IMR-90 (cell line): ENCODE measurements at regions not wholly inside any gene's neighbourhood (a gene's known extent, or its start where the extent isn't known, plus 50 kb on each side); places are given as distances from the start of the nearest gene placed in this dataset.

Experiments used
- ATAC-seq: fragments of 200-7000 bp; cut with Tn5 transposase; 2 replicates; pipeline ENCODE4 v1.9.1; 2020; ENCODE audit warnings: low read depth, mild to moderate bottlenecking, moderate library complexity
- BruUV-seq: library from RNA; stranded (reverse); fragments of 400-500 nt; replicated peaks from 2 replicates; lab custom pipeline; 2021; lab: Mats Ljungman, UMichigan
- CTCF ChIA-PET: fragments of 300-600 bp; formaldehyde crosslinking; extraction: SDS; loops from one replicate; lab custom pipeline; 2021; ENCODE audit warnings: antibody characterized with exemption; lab: Yijun Ruan, JAX
- POLR2A ChIA-PET: fragments of 300-600 bp; sonication (Branson Sonifier 250); formaldehyde crosslinking; loops from one replicate; lab custom pipeline; 2022; ENCODE audit warnings: antibody characterized with exemption; ENCODE audit not compliant: unreplicated experiment; lab: Charles Lee
- DNase-seq: peaks from one replicate; pipeline ENCODE4 v3.0.0; 2013
- H2AFZ ChIP-seq: replicated peaks from 2 replicates; pipeline ENCODE3; 2013; ENCODE audit warnings: low read length, mild to moderate bottlenecking; ENCODE audit not compliant: poor library complexity
- H2AK5ac ChIP-seq: 2 replicates; pipeline ENCODE4 v1.6.1; 2013; ENCODE audit warnings: low read depth, low read length, inconsistent platforms
- H2AK9ac ChIP-seq: replicated peaks from 2 replicates; pipeline ENCODE3; 2013; ENCODE audit warnings: mild to moderate bottlenecking, low read depth, low read length, moderate library complexity; ENCODE audit not compliant: poor library complexity
- H2BK120ac ChIP-seq: 2 replicates; pipeline ENCODE4 v1.6.1; 2013; ENCODE audit warnings: low read depth, low read length, inconsistent platforms
- H2BK15ac ChIP-seq: 3 replicates; pipeline ENCODE4 v1.6.1; 2013; ENCODE audit warnings: low read depth, low read length, inconsistent platforms
- H2BK20ac ChIP-seq: 2 replicates; pipeline ENCODE4 v1.6.1; 2013; ENCODE audit warnings: low read depth, mild to moderate bottlenecking, inconsistent platforms, low read length, moderate library complexity
- H2BK5ac ChIP-seq: 2 replicates; pipeline ENCODE4 v1.6.1; 2013; ENCODE audit warnings: mild to moderate bottlenecking, low read depth, low read length, inconsistent platforms; ENCODE audit not compliant: poor library complexity, severe bottlenecking
- H3K14ac ChIP-seq: replicated peaks from 2 replicates; pipeline ENCODE4 v1.6.1; 2013; ENCODE audit warnings: low read depth, low read length, inconsistent platforms
- H3K18ac ChIP-seq: 2 replicates; pipeline ENCODE4 v1.6.1; 2013; ENCODE audit warnings: low read depth, low read length, control low read depth
- H3K23ac ChIP-seq: 2 replicates; pipeline ENCODE4 v1.6.1; 2013; ENCODE audit warnings: low read depth, low read length, inconsistent platforms
- H3K27ac ChIP-seq: 2 replicates; pipeline ENCODE4 v1.5.1; 2013; ENCODE audit warnings: mild to moderate bottlenecking, control low read depth, low read length; ENCODE audit not compliant: insufficient read depth
- H3K27me3 ChIP-seq: 2 replicates; pipeline ENCODE4 v1.6.1; 2013; ENCODE audit warnings: low read length; ENCODE audit not compliant: control insufficient read depth, insufficient read depth
- H3K36me3 ChIP-seq: 2 replicates; pipeline ENCODE4 v1.6.1; 2013; ENCODE audit warnings: low read length, mixed read lengths; ENCODE audit not compliant: control insufficient read depth, insufficient read depth
- H3K4ac ChIP-seq: 2 replicates; pipeline ENCODE4 v1.6.1; 2013; ENCODE audit warnings: low read depth, low read length, inconsistent platforms
- H3K4me1 ChIP-seq: 2 replicates; pipeline ENCODE4 v1.6.1; 2013; ENCODE audit warnings: low read length, mixed read lengths; ENCODE audit not compliant: control insufficient read depth, insufficient read depth
- H3K4me2 ChIP-seq: 2 replicates; pipeline ENCODE4 v1.6.1; 2013; ENCODE audit warnings: low read depth, mild to moderate bottlenecking, control low read depth, low read length, moderate library complexity
- H3K4me3 ChIP-seq: 2 replicates; pipeline ENCODE4 v1.5.1; 2013; ENCODE audit warnings: low read depth, mild to moderate bottlenecking, control low read depth, low read length, moderate library complexity; ENCODE audit not compliant: insufficient read depth
- H3K56ac ChIP-seq: 2 replicates; pipeline ENCODE4 v1.6.1; 2013; ENCODE audit warnings: low read length, inconsistent platforms; ENCODE audit not compliant: insufficient read depth; ENCODE audit errors: extremely low read depth
- H3K79me1 ChIP-seq, 2 experiments: 2 replicates each; pipeline ENCODE4 v1.6.1; 2013; ENCODE audit warnings: low read length in 2 of 2, inconsistent platforms in 1 of 2, low read depth in 1 of 2
- H3K9ac ChIP-seq: 2 replicates; pipeline ENCODE4 v1.6.1; 2013; ENCODE audit warnings: low read depth, low read length, control low read depth
- H3K9me1 ChIP-seq: 2 replicates; pipeline ENCODE4 v1.6.1; 2013; ENCODE audit warnings: low read length, inconsistent platforms; ENCODE audit not compliant: insufficient read depth
- H3K9me3 ChIP-seq: 2 replicates; pipeline ENCODE4 v1.6.1; 2013; ENCODE audit warnings: low read length; ENCODE audit not compliant: control insufficient read depth, insufficient read depth
- H4K20me1 ChIP-seq: 2 replicates; pipeline ENCODE4 v1.6.1; 2013; ENCODE audit warnings: low read length, inconsistent platforms; ENCODE audit not compliant: insufficient read depth
- H4K5ac ChIP-seq: 2 replicates; pipeline ENCODE4 v1.6.1; 2013; ENCODE audit warnings: mild to moderate bottlenecking, low read depth, low read length, control low read depth
- H4K8ac ChIP-seq, 2 experiments: 2 replicates each; pipeline ENCODE4 v1.6.1; 2013; ENCODE audit warnings: low read depth in 2 of 2, low read length in 2 of 2, control low read depth in 1 of 2, inconsistent platforms in 1 of 2
- H4K91ac ChIP-seq: 2 replicates; pipeline ENCODE4 v1.6.1; 2013; ENCODE audit warnings: low read depth, low read length, inconsistent platforms; ENCODE audit not compliant: insufficient read depth
- CEBPB ChIP-seq: IDR thresholded peaks from 2 replicates; pipeline ENCODE4 v1.6.1; 2012; ENCODE audit warnings: low read depth, low read length, improper control_type of control experiment
- CHD1 ChIP-seq: IDR thresholded peaks from 2 replicates; pipeline ENCODE4 v1.6.1; 2012; ENCODE audit warnings: low read depth, low read length, improper control_type of control experiment
- CTCF ChIP-seq: conservative IDR thresholded peaks from 2 replicates; pipeline ENCODE4 v1.5.1; 2012; ENCODE audit warnings: mild to moderate bottlenecking, low read depth, low read length, improper control_type of control experiment
- ELK1 ChIP-seq: fragments of 150-350 bp; IDR thresholded peaks from 2 replicates; pipeline ENCODE4 v1.6.1; 2016; ENCODE audit warnings: low read depth, mild to moderate bottlenecking, low read length, moderate library complexity, borderline replicate concordance
- FOS ChIP-seq: fragments of 150-350 bp; IDR thresholded peaks from 2 replicates; pipeline ENCODE4 v1.6.1; 2016; ENCODE audit warnings: low read depth, low read length
- MAFK ChIP-seq: IDR thresholded peaks from 2 replicates; pipeline ENCODE4 v1.6.1; 2012; ENCODE audit warnings: low read depth, low read length, improper control_type of control experiment
- MAZ ChIP-seq: IDR thresholded peaks from 2 replicates; pipeline ENCODE4 v1.6.1; 2012; ENCODE audit warnings: low read depth, mild to moderate bottlenecking, low read length, improper control_type of control experiment, moderate library complexity, borderline replicate concordance
- MXI1 ChIP-seq: IDR thresholded peaks from 2 replicates; pipeline ENCODE4 v1.6.1; 2012; ENCODE audit warnings: low read depth, mild to moderate bottlenecking, low read length, moderate library complexity, borderline replicate concordance
- NFE2L2 ChIP-seq: fragments of 150-350 bp; IDR thresholded peaks from 2 replicates; pipeline ENCODE4 v1.6.1; 2016; ENCODE audit warnings: low read depth, mild to moderate bottlenecking, low read length
- POLR2A ChIP-seq: IDR thresholded peaks from 2 replicates; pipeline ENCODE4 v1.6.1; 2012; ENCODE audit warnings: mild to moderate bottlenecking, low read depth, low read length
- RAD21 ChIP-seq: IDR thresholded peaks from 2 replicates; pipeline ENCODE4 v1.6.1; 2012; ENCODE audit warnings: low read length, improper control_type of control experiment
- RCOR1 ChIP-seq: IDR thresholded peaks from 2 replicates; pipeline ENCODE4 v1.6.1; 2012; ENCODE audit warnings: mild to moderate bottlenecking, low read length, improper control_type of control experiment; ENCODE audit not compliant: insufficient replicate concordance
- RFX5 ChIP-seq: IDR thresholded peaks from 2 replicates; pipeline ENCODE4 v1.8.0; 2012; ENCODE audit warnings: low read depth, mild to moderate bottlenecking, low read length, moderate library complexity
- SMC3 ChIP-seq: fragments of 150-350 bp; IDR thresholded peaks from 2 replicates; pipeline ENCODE4 v1.6.1; 2016; ENCODE audit warnings: low read depth, mild to moderate bottlenecking, antibody characterized with exemption, low read length, moderate library complexity
- WGBS, 2 experiments: methylation state at CpG; one replicate each; pipeline versions ENCODE4 v1.1.5 to v1.1.7; 2013; ENCODE audit warnings: missing lambda C conversion rate in 2 of 2; ENCODE audit not compliant: insufficient read length in 1 of 2; ENCODE audit errors: extremely low coverage in 2 of 2; 5-methylcytosine and 5-hydroxymethylcytosine counted together
- dilution Hi-C: fragments of 300-500 bp; cut with HindIII; formaldehyde crosslinking; loops from one replicate; pipeline ENCODE4 v1.14.3; 2018; ENCODE audit warnings: low sequenced_read_pairs; ENCODE audit not compliant: unreplicated experiment
- in situ Hi-C: fragments of 300-500 bp; cut with MboI; formaldehyde crosslinking; loops from 3 replicates; pipeline ENCODE4 v1.14.3; 2019; ENCODE audit warnings: low sequenced_read_pairs, inconsistent platforms, mixed read lengths
- intact Hi-C: fragments of 100-400 bp; cut with micrococcal nuclease; formaldehyde crosslinking; loops from 2 replicates; pipeline ENCODE4 v1.10.0; 2022

GRCh38 chr18:7459851-7460770 lies 107.0 kb upstream of the PTPRM start:
- no peak overlapping the region for H4K91ac ChIP-seq
- peak overlapping the region; percentile 33 for H2AFZ ChIP-seq
- peak overlapping the region; percentile 42; the same call in 1 of the 2 replicates for H3K4me2 ChIP-seq
- H3K4me1 ChIP-seq: no peaks in the 10 kb centered on the region
- no peak overlapping the region for H2AK9ac ChIP-seq
- ChIA-PET POLR2A (no interaction called here), CTCF (interaction anchor here (0.6 kb wide), 1 partner anchor 522 kb away, joined by 6 read pairs; no protein-coding TSS in a partner anchor)
- BruUV-seq: no TSS peak
- ATAC-seq (peak; percentile 53; the same call in 1 of the 2 replicates), DNase-seq (no peak)
- H2AK5ac ChIP-seq: no peak overlapping the region
- in situ Hi-C loops: no loop called here
- intact Hi-C loops: no loop called here
- peaks cover 23% of the 10 kb centered on the region for H3K27me3 ChIP-seq
- no peak overlapping the region for H2BK5ac ChIP-seq
- no peak overlapping the region for H2BK120ac ChIP-seq
- no peaks in the 10 kb centered on the region; the same call in 1 of the 2 replicates for H3K9me1 ChIP-seq
- no peak overlapping the region for H4K8ac ChIP-seq
- no peaks in the 10 kb centered on the region for H3K36me3 ChIP-seq
- no peak overlapping the region for H3K14ac ChIP-seq
- no peak overlapping the region for H2BK15ac ChIP-seq
- no peaks in the 10 kb centered on the region for H3K79me1 ChIP-seq
- dilution Hi-C loops: no loop called here
- no peak overlapping the region for H3K23ac ChIP-seq
- 0 out of 2 replicates have a peak overlapping the region, but pooled peaks have one; percentile 24 for H3K4me3 ChIP-seq
- H4K20me1 ChIP-seq: no peaks in the 10 kb centered on the region
- H3K27ac ChIP-seq: no peak overlapping the region
- no peak overlapping the region for H4K5ac ChIP-seq
- H2BK20ac ChIP-seq: no peak overlapping the region
- no peak overlapping the region for H3K4ac ChIP-seq
- no peak overlapping the region for H3K18ac ChIP-seq
- 68% methylated on average over 4 of the region's 25 CpGs; no CpG with 5 or more reads in 1 of the 2 experiments for WGBS, 2 experiments
- H3K9ac ChIP-seq: no peak overlapping the region
- no peak overlapping the region for H3K56ac ChIP-seq
- H3K9me3 ChIP-seq: no peaks in the 10 kb centered on the region
- TF ChIP-seq RCOR1 (no peak), RFX5 (no peak), CTCF (no peak), FOS (no peak), MXI1 (no peak), CHD1 (no peak), MAFK (no peak), SMC3 (no peak), RAD21 (no peak), MAZ (no peak), CEBPB (no peak), NFE2L2 (no peak), POLR2A (no peak), ELK1 (no peak)
